Hepatocyte (in vitro differentiated cells): ENCODE measurements at regions not wholly inside any gene's neighbourhood (a gene's known extent, or its start where the extent isn't known, plus 50 kb on each side); places are given as distances from the start of the nearest gene placed in this dataset.

Experiments used
- CTCF ChIP-seq: fragments of 200-600 bp; sonication (generic); IDR thresholded peaks from 2 replicates; pipeline ENCODE4 v1.5.1; 2016; ENCODE audit warnings: antibody characterized with exemption, mild to moderate bottlenecking; ENCODE audit not compliant: poor library complexity
- EZH2 ChIP-seq: fragments of 200-600 bp; sonication (generic); IDR thresholded peaks from 2 replicates; pipeline ENCODE4 v1.6.1; 2016; ENCODE audit warnings: antibody characterized with exemption, mild to moderate bottlenecking, borderline replicate concordance
- EZH2phosphoT487 ChIP-seq: fragments of 200-600 bp; sonication (generic); IDR thresholded peaks from one replicate; pipeline ENCODE4 v1.6.1; 2018; ENCODE audit warnings: antibody characterized with exemption, mild to moderate bottlenecking, low read depth, moderate library complexity; ENCODE audit not compliant: unreplicated experiment, severe bottlenecking

DNA sequence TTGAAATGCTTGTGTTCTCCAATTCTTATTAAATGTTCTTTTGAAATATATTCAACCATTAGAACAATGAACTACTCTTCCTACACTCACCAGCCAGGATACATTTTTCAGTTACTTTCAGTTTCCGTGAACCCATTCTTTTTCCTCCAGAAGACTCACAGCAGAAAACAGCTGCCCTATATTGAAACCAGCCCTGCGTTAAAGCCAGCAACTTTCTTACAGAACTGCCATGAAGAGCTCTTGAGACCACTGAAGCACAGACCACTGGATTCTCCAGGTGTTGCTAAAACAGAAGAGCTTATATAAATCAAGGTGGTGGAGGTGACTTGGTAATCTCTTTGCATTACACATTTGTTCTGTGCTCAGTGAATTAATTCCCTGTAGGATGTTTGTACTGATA lies 365.9 kb upstream of the C9orf72 start:
- TF ChIP-seq CTCF, result no peak
- TF ChIP-seq EZH2, result no peak
- TF ChIP-seq EZH2phosphoT487, result no peak
